DMS79 treated with DMSO at 0.1 percent for 48 hours (cell line): ENCODE measurements at regions not wholly inside any gene's neighbourhood (a gene's known extent, or its start where the extent isn't known, plus 50 kb on each side); places are given as distances from the start of the nearest gene placed in this dataset.

Source experiments
- DNase-seq: peaks from one replicate; lab custom pipeline; 2025; lab: John Stamatoyannopoulos, UW

GRCh38 chr14:62143245-62143644 lies 381.0 kb downstream of the SNAPC1 start:
- no peak for DNase-seq

GRCh38 chr14:62144863-62145262 lies 382.6 kb downstream of the SNAPC1 start:
- no peak for DNase-seq

DNA sequence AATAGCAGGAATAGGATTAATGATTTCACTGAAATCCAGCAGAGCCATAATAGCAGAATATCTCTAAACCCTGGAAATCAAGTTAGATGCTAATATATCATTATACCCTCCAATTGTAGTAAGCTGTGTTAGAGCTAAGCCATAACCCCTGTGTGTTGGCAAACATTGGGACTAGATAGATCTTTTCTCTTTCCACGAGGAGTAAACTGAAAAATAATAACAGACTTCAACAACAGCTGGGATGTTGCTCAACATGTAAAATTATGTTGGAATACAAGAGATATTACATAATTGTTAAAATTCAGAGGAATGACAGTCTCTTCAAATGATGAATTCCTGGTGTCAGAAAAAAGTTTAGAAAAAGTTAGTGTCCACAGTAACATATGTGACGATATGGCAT lies 383.8 kb downstream of the SNAPC1 start:
- DNase-seq: no peak

- DNase-seq: no peak
Measured at GRCh38 chr14:62156052-62156451, 393.8 kb downstream of the SNAPC1 start.

DNA sequence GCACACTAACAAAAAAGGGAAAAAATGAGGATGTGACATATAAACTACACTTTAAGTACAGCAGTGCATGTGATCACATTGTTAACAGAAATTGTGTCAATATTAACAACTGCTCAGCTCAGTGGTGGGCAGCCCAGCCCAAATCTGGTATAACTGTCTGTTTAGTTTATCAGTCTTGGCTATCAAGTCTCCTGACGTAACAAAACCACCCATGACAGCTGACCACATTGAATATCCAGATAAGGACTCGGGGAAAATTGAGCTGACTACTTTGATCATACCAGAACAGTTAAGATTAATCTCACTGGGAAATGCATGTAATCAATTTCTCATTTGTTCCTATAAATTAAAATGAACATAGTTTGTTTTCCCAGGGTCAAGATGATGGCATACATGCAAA lies 396.6 kb downstream of the SNAPC1 start:
- DNase-seq: no peak

- no peak for DNase-seq
Measured at GRCh38 chr14:62159314-62159713, 397.1 kb downstream of the SNAPC1 start.

- DNase-seq: peak; percentile 55
Measured at GRCh38 chr14:62162998-62163589, 400.9 kb downstream of the SNAPC1 start.

GRCh38 chr14:62168564-62169155 lies 406.4 kb downstream of the SNAPC1 start:
- DNase-seq: no peak

DNA sequence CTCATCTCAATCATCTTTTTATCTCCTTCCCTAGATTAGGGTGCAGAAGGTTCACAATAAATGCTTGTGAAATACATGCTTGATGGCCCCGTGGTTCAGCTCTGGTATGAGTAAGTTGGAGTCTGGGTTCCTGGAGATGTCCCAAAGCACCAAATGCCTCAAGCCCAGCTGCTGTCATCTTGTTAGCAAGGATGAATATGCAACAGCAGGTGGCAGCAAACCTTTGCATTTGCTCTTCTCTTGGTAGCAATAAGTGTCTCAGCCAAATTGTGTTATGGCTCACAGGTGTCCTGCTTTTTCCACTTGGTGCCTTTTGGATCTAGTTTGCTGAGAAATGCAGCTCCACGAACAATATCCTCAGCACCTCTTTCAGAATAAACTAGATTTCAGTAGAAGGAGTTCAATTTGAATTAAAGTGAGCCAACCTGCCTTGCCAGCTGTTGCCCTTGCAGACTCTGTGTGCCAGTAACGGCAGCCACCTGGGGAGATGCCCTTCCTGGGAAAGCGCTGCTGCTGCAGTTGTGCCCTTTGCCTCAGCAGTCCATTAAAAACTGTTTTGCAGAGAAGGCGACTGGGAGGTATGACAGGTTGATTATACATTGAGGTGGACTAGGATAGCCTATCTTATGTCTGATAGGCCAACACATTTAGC lies 417.3 kb downstream of the SNAPC1 start:
- DNase-seq: peak; percentile 49

DNA sequence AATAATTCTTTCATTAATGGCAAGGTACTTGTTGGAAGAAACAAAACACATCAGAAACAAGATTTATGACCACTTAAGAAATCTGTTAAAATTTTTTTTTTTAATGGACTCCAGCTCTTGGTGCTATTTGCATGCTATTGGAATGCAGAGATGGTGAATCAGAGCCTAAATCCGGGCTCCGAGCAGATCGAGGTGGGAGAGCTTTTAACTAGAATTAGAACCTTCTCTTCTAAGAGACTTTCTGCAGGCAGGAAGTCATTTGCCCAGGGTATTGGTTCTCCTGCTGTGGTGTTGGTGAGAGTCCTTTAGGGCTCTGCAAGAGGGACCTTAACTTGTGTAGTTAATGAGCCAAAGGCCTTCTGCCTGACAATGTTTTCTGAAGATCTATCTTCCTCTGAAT lies 419.4 kb downstream of the SNAPC1 start:
- no peak for DNase-seq

- no peak for DNase-seq
Measured at GRCh38 chr14:62185078-62185477, 422.9 kb downstream of the SNAPC1 start.

- no peak for DNase-seq
Measured at GRCh38 chr14:62187265-62187664, 425.0 kb downstream of the SNAPC1 start.

DNA sequence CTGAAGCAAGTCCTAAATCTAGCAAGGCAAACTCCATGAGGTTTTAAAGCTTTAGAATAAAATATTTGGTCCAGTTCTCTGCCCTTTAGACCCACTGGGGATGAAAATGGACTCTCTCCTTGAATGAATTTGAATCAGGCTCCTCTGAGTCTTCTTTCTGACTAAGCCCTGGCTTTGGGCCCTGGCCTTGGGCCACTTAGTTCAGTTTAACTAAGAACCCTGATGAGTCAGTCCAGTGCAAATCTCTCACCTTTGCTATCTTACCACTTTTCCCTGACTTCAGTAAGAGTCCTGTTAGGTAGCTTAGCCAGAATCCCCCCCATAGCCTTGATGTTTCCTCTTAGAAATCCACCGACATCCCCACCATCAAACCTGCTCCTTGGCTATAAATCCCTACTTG lies 427.5 kb downstream of the SNAPC1 start:
- no peak for DNase-seq

GRCh38 chr14:62206456-62206855 lies 444.2 kb downstream of the SNAPC1 start:
- DNase-seq: no peak

- no peak for DNase-seq
Measured at GRCh38 chr14:62209287-62209899, 447.2 kb downstream of the SNAPC1 start.

GRCh38 chr14:62213516-62213915 lies 451.3 kb downstream of the SNAPC1 start:
- DNase-seq: no peak

GRCh38 chr14:62216121-62216520 lies 453.9 kb downstream of the SNAPC1 start:
- no peak for DNase-seq

DNA sequence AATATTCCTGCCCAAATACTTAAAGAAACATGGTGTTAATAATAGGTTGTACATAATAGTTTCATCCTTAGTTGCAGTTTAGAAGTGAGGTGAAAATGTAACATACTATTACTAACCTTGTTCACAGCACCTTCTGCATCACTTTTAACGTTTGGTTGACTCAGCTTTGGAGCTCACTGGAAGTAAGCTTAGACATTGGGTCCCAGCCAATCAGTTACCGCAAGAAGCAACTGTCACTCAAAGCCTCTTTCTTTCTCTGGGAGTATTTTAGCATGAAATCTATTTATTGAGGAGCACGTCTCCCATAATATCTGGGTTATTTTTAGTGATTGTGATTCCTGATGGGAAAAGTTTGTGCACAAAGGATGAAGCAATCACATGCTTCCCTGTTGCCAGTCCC lies 472.6 kb downstream of the SNAPC1 start:
- DNase-seq: no peak

GRCh38 chr14:62244221-62244620 lies 482.0 kb downstream of the SNAPC1 start:
- DNase-seq: no peak

DNA sequence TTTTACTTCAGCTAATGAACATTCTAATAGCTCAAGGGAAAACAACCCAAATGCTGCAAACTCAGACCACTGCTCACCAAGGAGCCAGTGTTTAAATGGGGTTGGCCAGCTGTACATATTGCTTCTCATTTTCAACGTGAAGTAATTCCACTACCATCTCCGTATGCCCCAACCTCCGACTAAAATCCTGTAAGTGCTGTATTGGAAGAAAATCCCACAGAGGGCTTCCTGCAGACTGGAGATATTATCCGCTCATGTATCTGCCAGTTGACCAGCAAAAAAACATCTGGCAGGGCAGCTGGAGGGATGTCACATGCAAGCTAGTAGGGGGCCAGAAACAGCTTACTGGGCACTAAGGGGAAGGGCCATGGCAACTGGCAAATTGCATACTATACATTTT lies 485.0 kb downstream of the SNAPC1 start:
- no peak for DNase-seq

DNA sequence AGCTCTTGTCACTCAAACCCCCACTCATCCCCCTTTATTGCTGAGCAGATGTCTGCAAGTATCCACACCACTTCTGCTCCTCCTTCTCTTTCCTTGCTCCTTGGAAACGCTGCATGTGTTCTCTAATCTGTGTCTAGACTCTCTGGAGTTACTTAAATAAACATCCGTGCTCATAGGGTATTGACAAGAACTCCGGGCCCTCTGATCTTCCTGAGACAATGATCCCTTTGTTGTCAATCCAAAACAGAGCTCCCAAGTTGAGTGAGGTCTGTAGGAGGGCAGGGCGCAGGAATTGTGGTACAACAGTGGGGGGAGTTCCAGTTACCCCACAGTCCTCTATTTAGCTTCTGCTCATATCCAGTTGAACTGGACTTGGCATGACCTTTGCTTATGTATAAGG lies 489.0 kb downstream of the SNAPC1 start:
- no peak for DNase-seq

GRCh38 chr14:62253171-62253570 lies 491.0 kb downstream of the SNAPC1 start:
- DNase-seq: no peak

GRCh38 chr14:62253911-62254310 lies 491.7 kb downstream of the SNAPC1 start:
- DNase-seq: no peak
